H1 (cell line): ENCODE measurements at regions not wholly inside any gene's neighbourhood (a gene's known extent, or its start where the extent isn't known, plus 50 kb on each side); places are given as distances from the start of the nearest gene placed in this dataset.

Experiments used
- CTCF ChIA-PET: fragments of 300-600 bp; sonication (Branson Sonifier 250); formaldehyde crosslinking; loops from one replicate; lab custom pipeline; 2021; ENCODE audit not compliant: partially characterized antibody; lab: Charles Lee
- POLR2A ChIA-PET: fragments of 300-600 bp; sonication (Branson Sonifier 250); formaldehyde crosslinking; loops from one replicate; lab custom pipeline; 2021; ENCODE audit warnings: inconsistent platforms; ENCODE audit not compliant: partially characterized antibody; lab: Charles Lee
- DNase-seq, 2 experiments: peaks; one replicate each; pipeline versions ENCODE4 v3.0.0 to v3.0.0-alpha.2; 2010 to 2022; ENCODE audit warnings: low spot score in 2 of 2, low read depth in 1 of 2, mixed read lengths in 1 of 2
- FAIRE-seq: peaks from 2 replicates; lab custom pipeline; 2011; peaks lifted over from hg19 to GRCh38; lab: Jason Lieb, UNC
- H2AFZ ChIP-seq: 2 replicates; pipeline ENCODE4 v1.8.1; 2012; ENCODE audit warnings: low read length, inconsistent platforms
- H2AK5ac ChIP-seq: 2 replicates; pipeline ENCODE4 v1.6.1; 2013; ENCODE audit warnings: low read depth, low read length
- H2BK120ac ChIP-seq: replicated peaks from 2 replicates; pipeline ENCODE3; 2013; ENCODE audit warnings: low read depth, low read length, inconsistent platforms
- H2BK12ac ChIP-seq: 2 replicates; pipeline ENCODE4 v1.6.1; 2013; ENCODE audit warnings: low read depth, low read length
- H2BK15ac ChIP-seq: 2 replicates; pipeline ENCODE4 v1.6.1; 2013; ENCODE audit warnings: low read length
- H2BK20ac ChIP-seq: 2 replicates; pipeline ENCODE4 v1.6.1; 2013; ENCODE audit warnings: low read length
- H2BK5ac ChIP-seq: 2 replicates; pipeline ENCODE4 v1.6.1; 2013; ENCODE audit warnings: low read depth, low read length
- H3K14ac ChIP-seq: 2 replicates; pipeline ENCODE4 v1.6.1; 2013; ENCODE audit warnings: inconsistent platforms; ENCODE audit not compliant: insufficient read length
- H3K18ac ChIP-seq: 2 replicates; pipeline ENCODE4 v1.6.1; 2013; ENCODE audit warnings: low read length; ENCODE audit errors: extremely low read depth
- H3K23ac ChIP-seq: 2 replicates; pipeline ENCODE4 v1.6.1; 2013; ENCODE audit warnings: inconsistent platforms; ENCODE audit not compliant: insufficient read length
- H3K23me2 ChIP-seq: 2 replicates; pipeline ENCODE4 v1.6.1; 2013; ENCODE audit warnings: low read depth, low read length
- H3K27ac ChIP-seq: 2 replicates; pipeline ENCODE4 v1.6.1; 2011; ENCODE audit warnings: low read depth, low read length, inconsistent platforms
- H3K27me3 ChIP-seq, 4 experiments: replicated peaks in 1 of 4; 1 replicate in 1 of 4; 2 replicates in 3 of 4; pipeline versions ENCODE4 v1.6.1 to v1.8.1; 2011 to 2013; ENCODE audit warnings: low read length in 3 of 4, mild to moderate bottlenecking in 3 of 4, inconsistent platforms in 2 of 4, mixed read lengths in 2 of 4, moderate library complexity in 1 of 4; ENCODE audit not compliant: control insufficient read depth in 3 of 4, insufficient read depth in 3 of 4; ENCODE audit errors: extremely low read depth in 1 of 4
- H3K36me3 ChIP-seq, 4 experiments: 2 replicates each; pipeline versions ENCODE4 v1.6.1 to v1.8.1; 2011 to 2013; ENCODE audit warnings: mild to moderate bottlenecking in 4 of 4, low read length in 3 of 4, moderate library complexity in 2 of 4, control low read depth in 1 of 4, inconsistent platforms in 1 of 4; ENCODE audit not compliant: insufficient read depth in 4 of 4, control insufficient read depth in 2 of 4
- H3K4ac ChIP-seq: replicated peaks from 2 replicates; pipeline ENCODE3; 2013; ENCODE audit warnings: low read length, low read depth, mixed read lengths, inconsistent platforms; ENCODE audit not compliant: insufficient read length
- H3K4me1 ChIP-seq, 4 experiments: replicated peaks in 1 of 4; 1 replicate in 1 of 4; 2 replicates in 3 of 4; pipeline versions ENCODE4 v1.6.1 to v1.8.1; 2011 to 2013; ENCODE audit warnings: low read length in 3 of 4, inconsistent platforms in 2 of 4, mixed read lengths in 1 of 4; ENCODE audit not compliant: insufficient read depth in 4 of 4, control insufficient read depth in 3 of 4
- H3K4me2 ChIP-seq, 2 experiments: 2 replicates each; pipeline versions ENCODE4 v1.6.1 to v1.8.1; 2011 to 2013; ENCODE audit warnings: low read depth in 2 of 2, low read length in 2 of 2, control low read depth in 1 of 2, inconsistent platforms in 1 of 2, mild to moderate bottlenecking in 1 of 2; ENCODE audit not compliant: insufficient read depth in 1 of 2
- H3K4me3 ChIP-seq, 4 experiments: fragments of 200-600, 300-600 bp in 1 of 4; sonication (generic), shearing (Covaris generic), sonication (Bioruptor Twin) in 1 of 4; 2 replicates each; pipeline versions ENCODE4 v1.5.1 to v1.8.1; 2011 to 2016; ENCODE audit warnings: low read length in 4 of 4, low read depth in 3 of 4, control low read depth in 2 of 4, inconsistent platforms in 2 of 4, mild to moderate bottlenecking in 2 of 4, mixed read lengths in 1 of 4, moderate library complexity in 1 of 4; ENCODE audit not compliant: insufficient read depth in 2 of 4; ENCODE audit errors: extremely low read depth in 1 of 4
- H3K56ac ChIP-seq: replicated peaks from 2 replicates; pipeline ENCODE3; 2013; ENCODE audit warnings: low read depth, mild to moderate bottlenecking, mixed read lengths, low read length, inconsistent platforms; ENCODE audit not compliant: insufficient read length
- H3K79me1 ChIP-seq: 2 replicates; pipeline ENCODE4 v1.6.1; 2013; ENCODE audit warnings: low read depth, low read length, control low read depth
- H3K79me2 ChIP-seq, 2 experiments: 2 replicates each; pipeline versions ENCODE4 v1.6.1 to v1.8.1; 2012 to 2013; ENCODE audit warnings: low read length in 2 of 2, mild to moderate bottlenecking in 2 of 2, inconsistent platforms in 1 of 2; ENCODE audit not compliant: insufficient read depth in 2 of 2, control insufficient read depth in 1 of 2
- H3K9ac ChIP-seq, 4 experiments: replicated peaks in 1 of 4; 1 replicate in 1 of 4; 2 replicates in 3 of 4; pipeline versions ENCODE4 v1.6.1 to v1.8.1; 2011 to 2013; ENCODE audit warnings: low read depth in 3 of 4, low read length in 3 of 4, control low read depth in 2 of 4, mild to moderate bottlenecking in 2 of 4, moderate library complexity in 2 of 4, inconsistent platforms in 1 of 4; ENCODE audit errors: extremely low read depth in 1 of 4
- H3K9me3 ChIP-seq, 2 experiments: 2 replicates each; pipeline versions ENCODE4 v1.6.1 to v1.8.1; 2012 to 2013; ENCODE audit warnings: mild to moderate bottlenecking in 2 of 2, moderate library complexity in 2 of 2, control low read depth in 1 of 2, inconsistent platforms in 1 of 2, low read depth in 1 of 2, low read length in 1 of 2, mixed read lengths in 1 of 2; ENCODE audit not compliant: insufficient read depth in 2 of 2
- H4K20me1 ChIP-seq, 2 experiments: replicated peaks in 1 of 2; 2 replicates each; pipeline versions ENCODE3 to v1.8.1; 2011 to 2013; ENCODE audit warnings: inconsistent platforms in 2 of 2, low read length in 2 of 2, mild to moderate bottlenecking in 1 of 2; ENCODE audit not compliant: insufficient read depth in 2 of 2, control insufficient read depth in 1 of 2
- H4K5ac ChIP-seq: 2 replicates; pipeline ENCODE4 v1.6.1; 2013; ENCODE audit warnings: low read length, low read depth, mixed read lengths, inconsistent platforms; ENCODE audit not compliant: insufficient read length
- H4K8ac ChIP-seq: 2 replicates; pipeline ENCODE4 v1.8.0; 2013; ENCODE audit warnings: mild to moderate bottlenecking, moderate library complexity, low read length, inconsistent platforms; ENCODE audit not compliant: insufficient read depth; ENCODE audit errors: extremely low read depth
- H4K91ac ChIP-seq: replicated peaks from 2 replicates; pipeline ENCODE3; 2013; ENCODE audit warnings: low read length, mixed read lengths, inconsistent platforms; ENCODE audit not compliant: insufficient read length
- BCL11A ChIP-seq, 2 experiments: IDR thresholded peaks; one replicate each; pipeline ENCODE4 v1.6.1; 2011; ENCODE audit warnings: low read depth in 2 of 2, low read length in 2 of 2, mild to moderate bottlenecking in 2 of 2
- KDM4A ChIP-seq: IDR thresholded peaks from one replicate; pipeline ENCODE4 v1.7.1; 2012; ENCODE audit warnings: low read depth, mild to moderate bottlenecking, moderate library complexity, low read length, inconsistent platforms; ENCODE audit not compliant: severe bottlenecking
- RBBP5 ChIP-seq: IDR thresholded peaks from 2 replicates; pipeline ENCODE4 v1.7.1; 2012; ENCODE audit warnings: low read depth, mild to moderate bottlenecking, inconsistent platforms, low read length, moderate library complexity, borderline replicate concordance
- TCF12 ChIP-seq: IDR thresholded peaks from 2 replicates; pipeline ENCODE4 v1.6.1; 2011; ENCODE audit warnings: low read depth, mild to moderate bottlenecking, low read length
- WGBS, 2 experiments: shearing (Covaris generic) in 1 of 2; methylation state at CpG; one replicate each; pipeline versions ENCODE4 v1.1.6 to v1.1.7; 2013 to 2015; ENCODE audit warnings: low lambda C conversion rate in 2 of 2, mixed read lengths in 2 of 2, inconsistent platforms in 1 of 2, low coverage in 1 of 2, missing lambda C conversion rate in 1 of 2; ENCODE audit not compliant: insufficient replicate concordance in 2 of 2, insufficient coverage in 1 of 2, insufficient read length in 1 of 2; ENCODE audit errors: extremely low coverage in 1 of 2, missing lambda C conversion rate in 1 of 2; 5-methylcytosine and 5-hydroxymethylcytosine counted together

- H4K5ac ChIP-seq = no peak overlapping the region
- H3K79me1 ChIP-seq = no peaks in the 10 kb centered on the region
- FAIRE-seq (no peak), DNase-seq (no peak)
- H2BK20ac ChIP-seq = no peak overlapping the region
- no peak overlapping the region for H3K4me3 ChIP-seq
- H3K4ac ChIP-seq = no peak overlapping the region
- no peak overlapping the region for H4K91ac ChIP-seq
- no peaks in the 10 kb centered on the region for H3K36me3 ChIP-seq
- no peak overlapping the region for H3K9ac ChIP-seq
- H4K20me1 ChIP-seq = no peaks in the 10 kb centered on the region
- peaks cover 2 to 14% (median 9%) of the 10 kb centered on the region in 4 experiments; a peak in 5 of 7 replicates for H3K27me3 ChIP-seq
- no peaks in the 10 kb centered on the region for H3K9me3 ChIP-seq
- H3K79me2 ChIP-seq = no peaks in the 10 kb centered on the region
- peaks cover 2% of the 10 kb centered on the region; the same call in 1 of the 2 replicates for H3K23me2 ChIP-seq
- TF ChIP-seq TCF12 = no peak
- TF ChIP-seq BCL11A (IDR thresholded peaks at IDR 0.05; ENCODE audit: low read depth in 2 of 2, low read length in 2 of 2) = no peak
- no peak for TF ChIP-seq KDM4A
- TF ChIP-seq RBBP5 = no peak
- no peak overlapping the region for H2AK5ac ChIP-seq
- H2BK15ac ChIP-seq = no peak overlapping the region
- ChIA-PET POLR2A (no interaction called here), CTCF (interaction anchor here (0.6 to 9.3 kb wide), 7 partner anchors 11 to 995 kb away, joined by 3 to 201 read pairs (median 5); no protein-coding TSS in a partner anchor)
- H2BK120ac ChIP-seq = no peak overlapping the region
- H2BK12ac ChIP-seq = no peak overlapping the region
- H2AFZ ChIP-seq = no peak overlapping the region
- H3K56ac ChIP-seq = no peak overlapping the region
- no peak overlapping the region for H4K8ac ChIP-seq
- no peak overlapping the region for H3K18ac ChIP-seq
- no peak overlapping the region for H3K27ac ChIP-seq
- peaks cover 0 to 2% (median under 1%) of the 10 kb centered on the region in 4 experiments; a peak in 2 of 7 replicates for H3K4me1 ChIP-seq
- WGBS, 2 experiments = 90% methylated on average over 2 of the region's 2 CpGs; no CpG with 5 or more reads in 1 of the 2 experiments
- no peak overlapping the region for H3K14ac ChIP-seq
- H3K4me2 ChIP-seq = no peak overlapping the region
- no peak overlapping the region for H3K23ac ChIP-seq
- no peak overlapping the region for H2BK5ac ChIP-seq
These were observed 115.7 kb upstream of the RAG2 start for GRCh38 chr11:36713715-36714114.
